ENCODE measurements at regions not wholly inside any gene's neighbourhood (a gene's known extent, or its start where the extent isn't known, plus 50 kb on each side); places are given as distances from the start of the nearest gene placed in this dataset.

DNA sequence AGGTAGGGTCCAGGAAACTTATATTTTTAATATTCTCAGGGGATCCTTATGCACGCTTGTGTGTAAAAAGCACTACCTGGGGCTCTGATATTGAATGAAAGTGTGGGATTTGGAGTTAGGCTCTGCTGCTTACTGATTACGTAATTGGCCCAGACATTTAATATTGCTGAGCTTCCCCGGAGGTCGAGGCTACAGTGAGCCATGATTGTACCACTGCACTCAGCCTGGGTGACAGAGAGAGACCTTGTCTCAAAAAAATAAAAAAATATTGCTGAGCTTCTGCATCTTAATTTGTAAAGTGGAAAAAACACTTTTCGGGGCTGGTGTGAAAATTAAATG is 62.2 kb upstream of the KIF26B start (continued):
- TF ChIP-seq, protein P1, sequence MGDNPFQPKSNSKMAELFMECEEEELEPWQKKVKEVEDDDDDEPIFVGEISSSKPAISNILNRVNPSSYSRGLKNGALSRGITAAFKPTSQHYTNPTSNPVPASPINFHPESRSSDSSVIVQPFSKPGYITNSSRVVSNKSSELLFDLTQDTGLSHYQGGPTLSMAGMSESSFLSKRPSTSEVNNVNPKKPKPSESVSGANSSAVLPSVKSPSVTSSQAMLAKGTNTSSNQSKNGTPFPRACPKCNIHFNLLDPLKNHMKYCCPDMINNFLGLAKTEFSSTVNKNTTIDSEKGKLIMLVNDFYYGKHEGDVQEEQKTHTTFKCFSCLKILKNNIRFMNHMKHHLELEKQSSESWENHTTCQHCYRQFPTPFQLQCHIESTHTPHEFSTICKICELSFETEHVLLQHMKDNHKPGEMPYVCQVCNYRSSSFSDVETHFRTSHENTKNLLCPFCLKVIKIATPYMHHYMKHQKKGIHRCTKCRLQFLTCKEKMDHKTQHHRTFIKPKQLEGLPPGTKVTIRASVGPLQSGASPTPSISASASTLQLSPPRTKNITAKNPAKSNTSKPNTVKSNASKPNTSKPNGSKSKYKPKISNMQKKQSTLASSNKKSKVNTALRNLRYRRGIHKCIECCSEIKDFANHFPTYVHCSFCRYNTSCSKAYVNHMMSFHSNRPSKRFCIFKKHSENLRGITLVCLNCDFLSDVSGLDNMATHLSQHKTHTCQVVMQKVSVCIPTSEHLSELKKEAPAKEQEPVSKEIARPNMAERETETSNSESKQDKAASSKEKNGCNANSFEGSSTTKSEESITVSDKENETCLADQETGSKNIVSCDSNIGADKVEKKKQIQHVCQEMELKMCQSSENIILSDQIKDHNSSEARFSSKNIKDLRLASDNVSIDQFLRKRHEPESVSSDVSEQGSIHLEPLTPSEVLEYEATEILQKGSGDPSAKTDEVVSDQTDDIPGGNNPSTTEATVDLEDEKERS (tag by site-specific recombination; IDR thresholded peaks at IDR 0.05) = no peak
- TF ChIP-seq ZNF350 (tag by site-specific recombination; IDR thresholded peaks at IDR 0.05) (no peak), ZNF146 (tag by site-specific recombination; IDR thresholded peaks at IDR 0.05) (no peak), EGR2 (tag by site-specific recombination; IDR thresholded peaks at IDR 0.05; ENCODE audit: low read depth) (no peak)
- TF ChIP-seq, protein P2, sequence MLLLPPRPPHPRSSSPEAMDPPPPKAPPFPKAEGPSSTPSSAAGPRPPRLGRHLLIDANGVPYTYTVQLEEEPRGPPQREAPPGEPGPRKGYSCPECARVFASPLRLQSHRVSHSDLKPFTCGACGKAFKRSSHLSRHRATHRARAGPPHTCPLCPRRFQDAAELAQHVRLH (tag by site-specific recombination; IDR thresholded peaks at IDR 0.05) = no peak

GRCh38 chr1:245091818-245092637 is 62.8 kb upstream of the KIF26B start:
- H3K4me1 ChIP-seq (ENCODE audit: control insufficient read depth, insufficient read depth, low read length) = peaks cover 4% of the 10 kb centered on the region
- no peaks in the 10 kb centered on the region for H3K9me3 ChIP-seq (ENCODE audit: control insufficient read depth, insufficient read depth, low read depth, low read length)
- H3K27ac ChIP-seq (ENCODE audit: extremely low read depth, low read depth, low read length) = no peak overlapping the region
- ChIA-PET CTCF (interaction anchor here (0.5 to 0.9 kb wide), 5 partner anchors 10 to 1400 kb away, joined by 3 to 5 read pairs (median 3); no protein-coding TSS in a partner anchor), POLR2A (no interaction called here)
- no peaks in the 10 kb centered on the region for H3K36me3 ChIP-seq (ENCODE audit: control insufficient read depth in 2 of 2, insufficient read depth in 1 of 2, low read length in 2 of 2)
- H3K4me3 ChIP-seq (ENCODE audit: low read depth, low read length) = no peak overlapping the region
- TF ChIP-seq TRIM28 (IDR thresholded peaks at IDR 0.05; ENCODE audit: borderline replicate concordance, low read length) (peak; percentile 80), ZBTB17 (tag by site-specific recombination; IDR thresholded peaks at IDR 0.05) (peak; percentile 69), ZNF335 (tag by site-specific recombination; conservative IDR thresholded peaks at IDR 0.05) (peak; percentile 67), ZNF645 (tag by site-specific recombination; IDR thresholded peaks at IDR 0.05) (no peak), ZNF362 (tag by site-specific recombination; IDR thresholded peaks at IDR 0.05) (no peak), YY2 (tag by site-specific recombination; IDR thresholded peaks at IDR 0.05) (0 out of 2 replicates have a peak, but pooled peaks have one; percentile 11), GLIS1 (tag by site-specific recombination; IDR thresholded peaks at IDR 0.05) (0 out of 2 replicates have a peak, but pooled peaks have one; percentile 30)
- TF ChIP-seq, protein P3, sequence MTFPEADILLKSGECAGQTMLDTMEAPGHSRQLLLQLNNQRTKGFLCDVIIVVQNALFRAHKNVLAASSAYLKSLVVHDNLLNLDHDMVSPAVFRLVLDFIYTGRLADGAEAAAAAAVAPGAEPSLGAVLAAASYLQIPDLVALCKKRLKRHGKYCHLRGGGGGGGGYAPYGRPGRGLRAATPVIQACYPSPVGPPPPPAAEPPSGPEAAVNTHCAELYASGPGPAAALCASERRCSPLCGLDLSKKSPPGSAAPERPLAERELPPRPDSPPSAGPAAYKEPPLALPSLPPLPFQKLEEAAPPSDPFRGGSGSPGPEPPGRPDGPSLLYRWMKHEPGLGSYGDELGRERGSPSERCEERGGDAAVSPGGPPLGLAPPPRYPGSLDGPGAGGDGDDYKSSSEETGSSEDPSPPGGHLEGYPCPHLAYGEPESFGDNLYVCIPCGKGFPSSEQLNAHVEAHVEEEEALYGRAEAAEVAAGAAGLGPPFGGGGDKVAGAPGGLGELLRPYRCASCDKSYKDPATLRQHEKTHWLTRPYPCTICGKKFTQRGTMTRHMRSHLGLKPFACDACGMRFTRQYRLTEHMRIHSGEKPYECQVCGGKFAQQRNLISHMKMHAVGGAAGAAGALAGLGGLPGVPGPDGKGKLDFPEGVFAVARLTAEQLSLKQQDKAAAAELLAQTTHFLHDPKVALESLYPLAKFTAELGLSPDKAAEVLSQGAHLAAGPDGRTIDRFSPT (tag by site-specific recombination; IDR thresholded peaks at IDR 0.05) = no peak
- TF ChIP-seq, protein P4, sequence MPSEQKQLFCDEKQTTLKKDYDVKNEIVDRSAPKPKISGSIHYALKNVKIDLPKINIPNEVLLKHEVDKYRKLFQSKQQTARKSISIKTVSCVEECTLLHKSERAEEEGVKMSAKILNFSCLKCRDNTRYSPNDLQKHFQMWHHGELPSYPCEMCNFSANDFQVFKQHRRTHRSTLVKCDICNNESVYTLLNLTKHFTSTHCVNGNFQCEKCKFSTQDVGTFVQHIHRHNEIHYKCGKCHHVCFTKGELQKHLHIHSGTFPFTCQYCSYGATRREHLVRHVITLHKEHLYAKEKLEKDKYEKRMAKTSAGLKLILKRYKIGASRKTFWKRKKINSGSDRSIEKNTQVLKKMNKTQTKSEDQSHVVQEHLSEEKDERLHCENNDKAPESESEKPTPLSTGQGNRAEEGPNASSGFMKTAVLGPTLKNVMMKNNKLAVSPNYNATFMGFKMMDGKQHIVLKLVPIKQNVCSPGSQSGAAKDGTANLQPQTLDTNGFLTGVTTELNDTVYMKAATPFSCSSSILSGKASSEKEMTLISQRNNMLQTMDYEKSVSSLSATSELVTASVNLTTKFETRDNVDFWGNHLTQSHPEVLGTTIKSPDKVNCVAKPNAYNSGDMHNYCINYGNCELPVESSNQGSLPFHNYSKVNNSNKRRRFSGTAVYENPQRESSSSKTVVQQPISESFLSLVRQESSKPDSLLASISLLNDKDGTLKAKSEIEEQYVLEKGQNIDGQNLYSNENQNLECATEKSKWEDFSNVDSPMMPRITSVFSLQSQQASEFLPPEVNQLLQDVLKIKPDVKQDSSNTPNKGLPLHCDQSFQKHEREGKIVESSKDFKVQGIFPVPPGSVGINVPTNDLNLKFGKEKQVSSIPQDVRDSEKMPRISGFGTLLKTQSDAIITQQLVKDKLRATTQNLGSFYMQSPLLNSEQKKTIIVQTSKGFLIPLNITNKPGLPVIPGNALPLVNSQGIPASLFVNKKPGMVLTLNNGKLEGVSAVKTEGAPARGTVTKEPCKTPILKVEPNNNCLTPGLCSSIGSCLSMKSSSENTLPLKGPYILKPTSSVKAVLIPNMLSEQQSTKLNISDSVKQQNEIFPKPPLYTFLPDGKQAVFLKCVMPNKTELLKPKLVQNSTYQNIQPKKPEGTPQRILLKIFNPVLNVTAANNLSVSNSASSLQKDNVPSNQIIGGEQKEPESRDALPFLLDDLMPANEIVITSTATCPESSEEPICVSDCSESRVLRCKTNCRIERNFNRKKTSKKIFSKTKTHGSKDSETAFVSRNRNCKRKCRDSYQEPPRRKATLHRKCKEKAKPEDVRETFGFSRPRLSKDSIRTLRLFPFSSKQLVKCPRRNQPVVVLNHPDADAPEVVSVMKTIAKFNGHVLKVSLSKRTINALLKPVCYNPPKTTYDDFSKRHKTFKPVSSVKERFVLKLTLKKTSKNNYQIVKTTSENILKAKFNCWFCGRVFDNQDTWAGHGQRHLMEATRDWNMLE (tag by site-specific recombination; conservative IDR thresholded peaks at IDR 0.05; ENCODE audit: low read depth) = 0 out of 2 replicates have a peak, but pooled peaks have one; percentile 10
- TF ChIP-seq, protein P5, sequence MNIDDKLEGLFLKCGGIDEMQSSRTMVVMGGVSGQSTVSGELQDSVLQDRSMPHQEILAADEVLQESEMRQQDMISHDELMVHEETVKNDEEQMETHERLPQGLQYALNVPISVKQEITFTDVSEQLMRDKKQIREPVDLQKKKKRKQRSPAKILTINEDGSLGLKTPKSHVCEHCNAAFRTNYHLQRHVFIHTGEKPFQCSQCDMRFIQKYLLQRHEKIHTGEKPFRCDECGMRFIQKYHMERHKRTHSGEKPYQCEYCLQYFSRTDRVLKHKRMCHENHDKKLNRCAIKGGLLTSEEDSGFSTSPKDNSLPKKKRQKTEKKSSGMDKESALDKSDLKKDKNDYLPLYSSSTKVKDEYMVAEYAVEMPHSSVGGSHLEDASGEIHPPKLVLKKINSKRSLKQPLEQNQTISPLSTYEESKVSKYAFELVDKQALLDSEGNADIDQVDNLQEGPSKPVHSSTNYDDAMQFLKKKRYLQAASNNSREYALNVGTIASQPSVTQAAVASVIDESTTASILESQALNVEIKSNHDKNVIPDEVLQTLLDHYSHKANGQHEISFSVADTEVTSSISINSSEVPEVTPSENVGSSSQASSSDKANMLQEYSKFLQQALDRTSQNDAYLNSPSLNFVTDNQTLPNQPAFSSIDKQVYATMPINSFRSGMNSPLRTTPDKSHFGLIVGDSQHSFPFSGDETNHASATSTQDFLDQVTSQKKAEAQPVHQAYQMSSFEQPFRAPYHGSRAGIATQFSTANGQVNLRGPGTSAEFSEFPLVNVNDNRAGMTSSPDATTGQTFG (tag by site-specific recombination; IDR thresholded peaks at IDR 0.05; ENCODE audit: borderline replicate concordance) = no peak
- TF ChIP-seq, protein P6, sequence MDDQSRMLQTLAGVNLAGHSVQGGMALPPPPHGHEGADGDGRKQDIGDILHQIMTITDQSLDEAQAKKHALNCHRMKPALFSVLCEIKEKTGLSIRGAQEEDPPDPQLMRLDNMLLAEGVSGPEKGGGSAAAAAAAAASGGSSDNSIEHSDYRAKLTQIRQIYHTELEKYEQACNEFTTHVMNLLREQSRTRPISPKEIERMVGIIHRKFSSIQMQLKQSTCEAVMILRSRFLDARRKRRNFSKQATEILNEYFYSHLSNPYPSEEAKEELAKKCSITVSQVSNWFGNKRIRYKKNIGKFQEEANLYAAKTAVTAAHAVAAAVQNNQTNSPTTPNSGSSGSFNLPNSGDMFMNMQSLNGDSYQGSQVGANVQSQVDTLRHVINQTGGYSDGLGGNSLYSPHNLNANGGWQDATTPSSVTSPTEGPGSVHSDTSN (CRISPR knock-in tag; IDR thresholded peaks at IDR 0.05) = no peak

All from HEK293 (cell line).